ENCODE measurements at regions not wholly inside any gene's neighbourhood (a gene's known extent, or its start where the extent isn't known, plus 50 kb on each side); places are given as distances from the start of the nearest gene placed in this dataset.

DNA sequence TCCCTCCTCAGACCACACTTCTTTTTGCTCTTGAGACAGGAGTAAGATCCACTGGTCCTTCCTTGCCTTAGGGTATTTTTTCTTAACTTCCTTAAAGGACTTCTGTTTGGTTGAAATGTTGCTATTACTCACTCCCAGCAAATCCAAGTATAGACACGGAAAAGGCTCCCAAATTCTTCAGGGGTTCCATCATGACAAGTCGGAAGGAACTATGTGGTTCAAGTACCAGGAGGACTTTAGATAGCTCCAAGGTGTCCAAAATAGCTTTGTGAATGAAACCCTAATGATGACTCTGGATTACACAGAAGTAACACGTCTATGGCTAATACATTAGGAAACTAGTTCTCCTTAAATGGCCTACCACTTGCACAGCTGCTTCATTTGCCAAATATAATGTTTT lies 238.7 kb downstream of the KCTD12 start:
- Histone ChIP-seq H3K4me3 (no peak overlapping the region), H3K4me1 (no peaks in the 10 kb centered on the region), H3K9me3 (no peaks in the 10 kb centered on the region), H3K27me3 (no peaks in the 10 kb centered on the region), H3K36me3 (no peaks in the 10 kb centered on the region), H3K27ac (no peak overlapping the region)
- DNase-seq: no peak
- TF ChIP-seq POLR2A (IDR thresholded peaks at IDR 0.05): no peak
- TF ChIP-seq, protein P1, sequence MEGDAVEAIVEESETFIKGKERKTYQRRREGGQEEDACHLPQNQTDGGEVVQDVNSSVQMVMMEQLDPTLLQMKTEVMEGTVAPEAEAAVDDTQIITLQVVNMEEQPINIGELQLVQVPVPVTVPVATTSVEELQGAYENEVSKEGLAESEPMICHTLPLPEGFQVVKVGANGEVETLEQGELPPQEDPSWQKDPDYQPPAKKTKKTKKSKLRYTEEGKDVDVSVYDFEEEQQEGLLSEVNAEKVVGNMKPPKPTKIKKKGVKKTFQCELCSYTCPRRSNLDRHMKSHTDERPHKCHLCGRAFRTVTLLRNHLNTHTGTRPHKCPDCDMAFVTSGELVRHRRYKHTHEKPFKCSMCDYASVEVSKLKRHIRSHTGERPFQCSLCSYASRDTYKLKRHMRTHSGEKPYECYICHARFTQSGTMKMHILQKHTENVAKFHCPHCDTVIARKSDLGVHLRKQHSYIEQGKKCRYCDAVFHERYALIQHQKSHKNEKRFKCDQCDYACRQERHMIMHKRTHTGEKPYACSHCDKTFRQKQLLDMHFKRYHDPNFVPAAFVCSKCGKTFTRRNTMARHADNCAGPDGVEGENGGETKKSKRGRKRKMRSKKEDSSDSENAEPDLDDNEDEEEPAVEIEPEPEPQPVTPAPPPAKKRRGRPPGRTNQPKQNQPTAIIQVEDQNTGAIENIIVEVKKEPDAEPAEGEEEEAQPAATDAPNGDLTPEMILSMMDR (IDR thresholded peaks at IDR 0.05): no peak

DNA sequence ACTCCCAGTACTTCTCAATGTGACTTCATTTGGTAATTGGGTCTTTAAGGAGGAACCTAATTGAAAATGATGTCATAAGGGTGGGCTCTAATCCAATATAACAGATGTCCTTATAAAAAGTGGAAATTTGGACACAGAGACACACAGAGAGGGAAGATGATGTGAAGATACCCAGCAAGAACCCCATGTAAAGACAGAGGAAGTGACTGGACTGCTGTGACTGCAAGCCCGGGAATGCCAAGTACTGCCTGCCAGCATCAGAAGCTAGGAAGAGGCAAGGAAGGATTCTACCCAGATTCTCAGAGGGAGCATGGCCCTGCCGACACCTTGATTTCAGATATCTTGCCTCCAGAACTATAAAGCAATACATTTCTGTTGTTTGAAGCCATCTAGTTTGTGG lies 239.3 kb downstream of the KCTD12 start:
- Histone ChIP-seq H3K4me1 (no peaks in the 10 kb centered on the region), H3K9me3 (no peaks in the 10 kb centered on the region), H3K36me3 (no peaks in the 10 kb centered on the region), H3K27me3 (no peaks in the 10 kb centered on the region), H3K4me3 (no peak overlapping the region), H3K27ac (no peak overlapping the region)
- TF ChIP-seq, protein P1 (IDR thresholded peaks at IDR 0.05): no peak
- no peak for DNase-seq

DNA sequence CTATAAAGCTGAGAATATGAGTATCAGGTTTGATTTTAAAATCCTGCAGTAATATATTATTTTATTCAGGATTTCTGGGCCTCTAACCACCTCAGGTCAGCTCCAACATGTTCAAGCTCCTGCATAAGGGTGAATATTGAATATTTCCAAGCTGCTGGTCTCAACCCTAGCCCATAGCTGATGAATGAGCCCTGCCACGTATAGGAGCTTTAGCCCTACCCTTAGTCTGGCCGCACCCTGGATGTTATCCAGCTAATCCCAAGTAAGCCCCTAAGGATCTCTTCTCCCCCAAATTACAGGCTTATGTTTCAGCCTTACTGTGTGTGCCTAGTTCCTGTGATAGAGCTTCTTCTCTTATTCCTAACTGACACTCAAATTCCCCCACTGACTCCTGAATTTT lies 240.6 kb downstream of the KCTD12 start:
- Histone ChIP-seq H3K4me3 (no peak overlapping the region), H3K27me3 (no peaks in the 10 kb centered on the region), H3K27ac (no peak overlapping the region), H3K36me3 (no peaks in the 10 kb centered on the region), H3K9me3 (no peaks in the 10 kb centered on the region), H3K4me1 (no peaks in the 10 kb centered on the region)
- TF ChIP-seq, protein P1 (IDR thresholded peaks at IDR 0.05): no peak
- no peak for TF ChIP-seq POLR2A (IDR thresholded peaks at IDR 0.05)
- DNase-seq: no peak

DNA sequence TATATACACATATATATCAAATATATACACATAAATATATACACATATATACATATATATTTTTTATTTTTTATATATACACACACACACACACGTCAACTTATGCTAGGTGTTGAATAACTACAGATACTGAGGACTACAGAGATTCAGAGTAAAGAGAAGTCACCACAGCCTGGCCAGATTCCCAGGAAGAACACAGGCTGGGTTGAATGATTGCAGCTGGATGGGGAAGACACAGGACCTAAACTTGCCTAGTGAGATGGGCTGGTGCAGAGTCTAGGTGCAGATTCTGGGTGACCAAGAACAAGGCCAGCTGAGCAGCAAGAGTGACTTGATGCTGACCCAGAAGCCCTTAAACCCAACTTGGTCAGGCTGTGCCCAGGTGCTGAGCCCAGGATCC lies 241.3 kb downstream of the KCTD12 start:
- TF ChIP-seq POLR2A (IDR thresholded peaks at IDR 0.05): no peak
- TF ChIP-seq, protein P1 (IDR thresholded peaks at IDR 0.05): no peak
- Histone ChIP-seq H3K4me1 (no peaks in the 10 kb centered on the region), H3K27ac (no peak overlapping the region), H3K4me3 (no peak overlapping the region), H3K9me3 (no peaks in the 10 kb centered on the region), H3K36me3 (no peaks in the 10 kb centered on the region), H3K27me3 (no peaks in the 10 kb centered on the region)
- no peak for DNase-seq

DNA sequence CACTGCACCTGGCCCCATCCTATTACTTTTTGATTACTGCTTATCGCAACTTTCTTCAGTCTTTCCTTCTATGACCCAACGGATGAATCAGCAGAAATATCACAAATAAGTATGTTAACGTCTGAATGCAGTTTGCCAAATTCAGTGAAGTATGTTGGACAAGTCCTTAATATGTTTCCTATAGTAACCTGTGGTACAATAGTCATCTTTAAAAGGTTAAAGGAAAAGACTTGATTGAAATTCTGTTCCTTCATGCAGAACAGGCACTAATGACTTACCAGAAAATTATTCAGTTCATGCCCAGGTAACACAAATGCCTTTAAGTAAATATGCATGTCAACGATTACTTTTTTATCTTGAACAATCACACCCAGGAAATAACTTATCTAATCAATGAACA lies 242.6 kb downstream of the KCTD12 start:
- no peak for DNase-seq

DNA sequence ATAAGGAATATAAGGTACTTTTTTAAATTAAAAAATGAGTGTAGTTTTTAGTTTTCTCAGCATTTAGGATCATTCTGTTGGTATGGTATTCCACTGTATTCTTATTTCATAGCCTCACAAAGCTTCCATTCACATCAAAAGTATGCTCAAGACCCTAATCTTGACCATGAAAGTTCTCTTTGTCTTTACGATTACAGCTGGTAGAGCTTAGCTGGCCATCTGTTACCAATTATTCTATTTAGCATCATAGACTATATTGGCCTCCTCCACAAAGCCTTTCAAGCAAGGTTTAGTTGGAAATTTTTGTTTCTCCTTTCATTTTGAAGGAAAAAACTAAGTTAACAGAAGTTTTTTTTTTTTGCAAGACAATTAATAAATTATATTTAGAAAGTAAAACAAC lies 245.1 kb downstream of the KCTD12 start:
- Histone ChIP-seq H3K4me3 (no peak overlapping the region), H3K4me1 (no peaks in the 10 kb centered on the region), H3K9me3 (no peaks in the 10 kb centered on the region), H3K27me3 (no peaks in the 10 kb centered on the region), H3K27ac (no peak overlapping the region), H3K36me3 (no peaks in the 10 kb centered on the region)
- no peak for DNase-seq
- TF ChIP-seq, protein P1 (IDR thresholded peaks at IDR 0.05): no peak
- no peak for TF ChIP-seq POLR2A (IDR thresholded peaks at IDR 0.05)

More for the DNA sequence above, 242.6 kb downstream of the KCTD12 start:
- no peaks in the 10 kb centered on the region for H3K36me3 ChIP-seq
- H3K27me3 ChIP-seq: no peaks in the 10 kb centered on the region
- H3K4me3 ChIP-seq: no peak overlapping the region
- H3K4me1 ChIP-seq: no peaks in the 10 kb centered on the region
- no peaks in the 10 kb centered on the region for H3K9me3 ChIP-seq
- TF ChIP-seq POLR2A (IDR thresholded peaks at IDR 0.05): no peak
- TF ChIP-seq, protein P1 (IDR thresholded peaks at IDR 0.05): no peak
- no peak overlapping the region for H3K27ac ChIP-seq

All from Peyer's patch (tissue), 4 donors.